CD4-positive, alpha-beta T cell treated with Interleukin-17A for 4 hours (primary cell): ENCODE measurements at regions not wholly inside any gene's neighbourhood (a gene's known extent, or its start where the extent isn't known, plus 50 kb on each side); places are given as distances from the start of the nearest gene placed in this dataset.
"Not testable (repeated sequence)": the region's sequence is repeated elsewhere in the genome, so short reads cannot be mapped to it uniquely, and the experiment has no call there.

Source experiments
- DNase-seq: peaks from one replicate; pipeline ENCODE4 v3.0.0-alpha.2; 2020; ENCODE audit warnings: mixed read lengths

- DNase-seq = no peak
Measured at GRCh38 chr4:25981749-25982148, 67.7 kb downstream of the SMIM20 start.

DNA sequence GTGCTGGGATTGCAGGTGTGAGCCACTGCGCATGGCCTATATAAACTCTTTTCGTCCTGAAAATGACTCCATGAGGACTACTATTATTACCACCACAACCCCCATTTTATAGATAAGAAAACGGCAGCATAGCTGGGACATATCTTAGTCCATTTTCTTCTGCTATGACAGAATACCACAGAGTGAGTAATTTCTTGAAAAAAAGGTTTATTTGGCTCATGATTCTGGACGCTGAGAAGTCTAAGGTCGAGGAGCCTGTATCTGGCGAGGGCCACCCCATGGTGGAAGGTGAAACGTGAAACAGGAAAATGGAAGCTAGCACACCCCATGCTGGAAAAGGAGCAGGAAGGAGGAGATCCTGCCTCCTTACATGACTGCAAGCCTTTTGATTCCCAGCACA is 68.9 kb downstream of the SMIM20 start:
- DNase-seq = no peak

DNA sequence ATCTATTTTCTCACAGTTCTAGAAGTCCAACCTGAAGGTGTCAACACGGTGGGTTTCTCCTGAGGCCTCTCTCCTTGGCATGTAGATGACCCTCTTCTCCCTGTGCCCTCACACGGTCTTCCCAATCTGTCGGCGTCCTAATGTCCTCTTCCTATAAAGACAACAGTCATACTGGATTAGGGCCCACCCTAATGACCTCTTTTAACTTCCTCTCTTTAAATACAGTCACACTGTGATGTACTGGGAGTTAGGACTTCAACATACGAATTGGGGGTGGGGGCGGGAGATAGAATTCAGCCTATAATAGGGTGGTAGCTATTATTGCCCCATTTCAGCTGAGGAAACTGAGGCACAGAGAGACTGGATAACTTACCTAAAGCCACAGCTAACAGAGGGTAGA is 70.2 kb downstream of the SMIM20 start:
- no peak for DNase-seq

DNA sequence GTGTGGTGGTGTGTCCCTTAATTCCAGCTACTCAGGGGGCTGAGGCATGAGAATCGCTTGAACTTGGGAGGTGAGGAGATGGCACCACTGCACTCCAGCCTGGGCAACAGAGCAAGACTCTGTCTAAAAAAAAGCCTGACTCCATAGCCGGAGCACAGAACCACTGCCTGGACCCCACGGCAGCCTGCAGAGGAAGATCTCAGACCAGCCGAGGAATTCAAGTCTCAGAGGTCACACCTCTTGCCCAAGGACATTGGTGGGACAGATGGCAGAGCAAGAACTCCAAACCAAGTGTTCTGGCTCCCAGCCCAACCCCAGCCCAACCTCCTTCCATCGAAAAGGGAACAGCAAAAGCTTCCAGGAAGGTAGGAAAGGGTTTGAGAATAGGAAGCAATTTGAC is 70.8 kb downstream of the SMIM20 start:
- no peak for DNase-seq

DNA sequence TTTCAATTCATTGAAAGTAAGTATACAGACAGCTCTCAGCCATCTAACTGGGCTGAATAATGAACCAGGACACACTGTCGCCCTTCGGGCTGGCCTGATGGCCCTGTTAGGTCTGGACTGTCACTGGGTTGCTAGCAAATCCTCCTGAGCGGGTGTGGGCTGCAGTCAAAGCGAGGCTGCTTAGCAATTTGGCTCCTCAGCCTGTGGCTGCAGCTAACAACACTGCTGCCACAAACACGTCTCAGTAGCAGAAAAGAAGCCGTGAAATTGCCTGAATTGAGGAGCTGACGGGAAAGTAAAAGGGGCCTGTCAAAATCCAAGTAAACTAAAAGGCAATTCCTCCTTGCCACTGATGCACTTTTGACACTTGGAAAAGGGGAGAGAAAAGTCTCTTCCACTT is 72.8 kb downstream of the SMIM20 start:
- no peak for DNase-seq

DNA sequence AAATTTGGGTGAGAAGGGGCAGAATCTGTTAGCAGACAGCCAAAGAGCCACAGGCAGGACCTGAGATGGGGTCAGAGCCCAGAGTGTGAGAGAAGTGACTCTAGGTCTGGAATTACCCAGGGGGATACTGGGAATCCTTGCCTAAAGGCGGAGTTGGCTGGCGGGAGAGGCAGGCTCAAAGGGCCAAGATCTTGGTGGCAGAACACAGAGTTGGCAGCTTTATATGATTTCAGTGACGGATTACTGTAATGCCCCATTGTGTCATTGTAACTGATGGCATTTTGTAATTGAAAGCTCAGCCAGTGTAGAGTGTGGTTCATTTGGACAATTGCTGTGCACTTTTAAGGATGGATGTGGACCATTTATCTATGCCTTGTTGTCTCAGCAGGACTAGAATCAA is 77.3 kb downstream of the SMIM20 start:
- DNase-seq = no peak

DNA sequence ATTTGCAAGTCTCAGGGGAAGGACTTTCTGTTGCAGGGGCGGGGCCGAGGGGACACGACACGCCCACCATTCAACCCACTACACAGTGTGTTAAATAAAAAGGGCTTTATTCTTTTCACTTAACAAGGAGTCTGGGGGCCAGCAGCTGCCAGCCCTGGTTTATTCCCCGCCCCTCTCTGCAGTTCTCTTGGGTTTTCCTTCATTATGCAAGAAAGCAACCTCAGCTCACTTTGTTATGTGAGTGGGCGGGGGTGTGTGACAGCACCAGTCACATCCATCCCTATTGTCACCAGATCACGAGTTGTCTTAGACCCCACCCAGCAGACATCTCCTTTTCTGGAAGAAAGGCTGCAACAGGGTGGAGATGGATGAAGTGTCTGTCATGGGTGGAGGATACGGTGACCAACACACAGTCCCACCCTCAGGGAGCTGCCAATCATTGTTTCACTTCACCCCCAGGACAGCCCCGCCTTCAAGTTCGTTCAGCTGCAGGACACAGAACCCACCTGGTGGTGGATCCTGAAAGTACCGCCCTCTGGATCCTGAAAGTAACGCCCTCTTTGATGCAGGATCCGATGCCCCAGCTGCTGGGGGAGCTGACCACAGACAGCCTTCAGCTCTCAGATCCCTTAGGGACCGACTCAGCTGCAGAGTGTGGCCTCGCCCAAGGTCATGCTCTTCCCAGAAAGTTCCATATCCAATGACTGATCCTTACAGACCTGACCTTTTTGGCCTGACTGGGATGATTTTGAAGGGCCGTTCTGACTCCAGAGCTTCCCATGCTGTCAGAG is 79.6 kb downstream of the SMIM20 start:
- DNase-seq = peak; percentile 8

GRCh38 chr4:25994577-25994976 is 80.6 kb downstream of the SMIM20 start:
- DNase-seq = not testable (repeated sequence)

GRCh38 chr4:26000274-26000950 is 86.4 kb downstream of the SMIM20 start:
- DNase-seq = no peak

DNA sequence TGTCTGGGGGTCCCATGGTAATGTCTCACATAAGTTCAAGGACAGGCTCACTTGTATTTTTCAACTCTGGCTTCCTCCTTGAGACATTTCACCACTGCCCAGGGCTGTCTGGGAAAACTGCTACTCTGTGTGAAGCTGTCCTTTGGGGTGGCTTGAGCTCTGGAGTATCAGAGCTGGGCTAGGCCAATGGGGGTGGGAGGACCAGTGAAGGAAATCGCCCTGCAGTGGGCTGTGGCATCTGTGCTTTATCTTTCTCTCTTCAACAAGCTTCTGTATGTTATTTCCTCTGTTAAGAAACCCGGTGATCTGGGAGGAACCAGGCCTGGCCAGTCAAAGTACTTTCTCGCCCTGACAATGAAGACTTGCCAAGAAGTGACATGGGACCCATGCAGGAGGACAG is 87.4 kb downstream of the SMIM20 start:
- no peak for DNase-seq

DNA sequence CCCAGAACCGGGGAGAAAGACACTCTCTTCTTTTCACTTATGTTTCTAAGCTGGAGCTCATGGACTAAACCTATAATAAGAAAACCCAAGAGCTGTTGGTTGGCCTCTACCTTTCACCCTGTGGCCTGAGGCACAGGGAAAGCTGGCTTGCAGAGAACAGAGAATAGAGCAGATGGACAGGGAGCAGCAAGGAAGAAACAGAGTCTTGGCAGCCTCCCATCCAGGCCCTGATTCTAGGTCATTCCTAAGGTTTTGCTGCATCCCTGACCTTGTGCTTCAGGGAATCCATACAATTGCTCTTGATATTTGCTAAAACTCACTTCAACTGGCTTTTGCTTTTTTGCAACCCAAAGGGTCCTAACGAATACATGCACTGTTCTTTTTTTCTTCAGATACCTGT is 87.8 kb downstream of the SMIM20 start:
- DNase-seq = no peak

DNA sequence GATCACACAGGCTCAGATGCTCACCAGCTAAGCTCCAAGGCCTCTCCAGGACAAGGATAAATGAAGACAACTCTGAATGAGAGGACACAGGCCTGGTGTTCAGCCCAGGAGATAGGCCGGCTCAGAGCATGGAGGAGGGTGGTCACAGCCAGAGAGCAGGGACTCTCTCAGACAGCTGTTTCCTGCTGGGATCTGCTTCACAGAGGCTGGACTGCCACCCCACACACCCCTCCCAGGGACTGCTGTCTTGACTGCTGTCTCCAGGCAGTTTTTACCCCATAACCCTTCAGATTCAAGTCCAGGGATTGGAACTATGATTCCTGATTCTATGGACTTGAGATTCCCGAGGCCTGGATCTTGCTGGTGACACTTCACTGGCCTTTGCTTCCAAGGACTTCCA is 89.0 kb downstream of the SMIM20 start:
- DNase-seq = no peak

- DNase-seq = no peak
Measured at GRCh38 chr4:26004290-26004689, 90.3 kb downstream of the SMIM20 start.

DNA sequence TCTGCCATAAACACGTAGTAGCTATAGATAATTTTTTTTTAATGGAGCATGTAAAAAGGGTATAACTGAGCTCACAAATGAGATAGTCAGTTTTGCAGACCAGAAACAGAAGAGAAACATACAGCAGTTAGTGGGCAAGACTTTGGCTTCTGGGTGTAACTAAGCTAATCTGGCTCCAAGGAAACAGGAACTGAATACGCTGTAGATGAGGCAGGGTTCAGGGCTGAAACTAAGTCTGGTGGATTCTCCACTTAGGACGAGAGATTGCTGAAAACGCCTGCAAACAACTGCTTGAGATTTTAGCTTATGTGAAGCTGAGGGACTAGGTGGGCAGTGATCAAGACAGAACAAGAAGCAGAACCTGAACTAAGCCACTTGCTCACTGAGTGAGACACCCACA is 91.7 kb downstream of the SMIM20 start:
- DNase-seq = no peak

- no peak for DNase-seq
Measured at GRCh38 chr4:26008737-26009136, 94.7 kb downstream of the SMIM20 start.

GRCh38 chr4:26009502-26009901 is 95.5 kb downstream of the SMIM20 start:
- DNase-seq = no peak

GRCh38 chr4:26010304-26010703 is 96.3 kb downstream of the SMIM20 start:
- DNase-seq = no peak

- no peak for DNase-seq
Measured at GRCh38 chr4:26013629-26014028, 99.6 kb downstream of the SMIM20 start.

DNA sequence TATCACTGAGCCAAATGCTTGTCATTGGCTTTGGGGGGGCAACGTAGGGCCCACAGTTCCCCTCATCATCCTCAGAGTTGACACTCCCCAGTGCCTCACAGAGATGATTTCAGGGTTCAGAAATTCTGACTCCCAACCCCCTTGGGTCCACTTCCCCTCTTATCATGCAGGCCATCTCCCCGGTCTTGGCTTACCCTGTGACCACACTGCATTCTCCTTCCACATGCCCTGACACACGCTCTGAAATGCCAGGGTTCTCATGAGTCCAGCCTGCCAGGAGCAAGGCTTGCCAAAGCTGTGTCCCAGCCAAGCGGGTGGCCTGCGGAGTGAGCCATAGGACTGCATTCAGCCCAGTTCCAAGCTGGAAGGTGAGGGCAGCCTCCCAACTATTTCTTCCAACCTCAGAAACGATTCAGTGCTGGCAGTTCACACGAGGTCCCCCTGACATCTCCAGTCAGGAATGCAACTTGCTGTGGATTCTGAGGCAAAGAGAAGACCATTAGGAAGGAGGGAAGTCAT is 101.2 kb downstream of the SMIM20 start:
- no peak for DNase-seq

GRCh38 chr4:26015906-26016305 is 101.9 kb downstream of the SMIM20 start:
- DNase-seq = no peak

DNA sequence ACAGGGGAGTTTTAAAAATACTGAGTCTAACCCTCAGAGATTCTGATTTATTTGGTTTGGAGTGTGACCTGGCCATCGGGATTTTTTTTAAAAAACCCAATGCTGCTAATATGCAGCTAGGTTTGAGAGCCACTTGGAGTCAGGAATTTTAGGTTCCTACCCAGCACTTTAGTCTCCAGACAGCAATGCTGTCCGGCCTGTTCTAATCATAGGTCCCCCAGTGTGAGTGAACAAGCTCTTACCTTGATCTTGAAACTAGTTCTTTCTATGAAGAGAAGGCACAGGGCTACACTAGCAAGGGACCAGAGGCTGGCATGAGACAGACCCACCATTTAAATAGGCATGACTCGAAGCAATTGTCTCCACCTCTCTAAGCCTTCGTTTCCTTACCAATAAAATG is 103.5 kb downstream of the SMIM20 start:
- DNase-seq = no peak

- DNase-seq = not testable (repeated sequence)
Measured at GRCh38 chr4:26017961-26018700, 104.1 kb downstream of the SMIM20 start.

DNA sequence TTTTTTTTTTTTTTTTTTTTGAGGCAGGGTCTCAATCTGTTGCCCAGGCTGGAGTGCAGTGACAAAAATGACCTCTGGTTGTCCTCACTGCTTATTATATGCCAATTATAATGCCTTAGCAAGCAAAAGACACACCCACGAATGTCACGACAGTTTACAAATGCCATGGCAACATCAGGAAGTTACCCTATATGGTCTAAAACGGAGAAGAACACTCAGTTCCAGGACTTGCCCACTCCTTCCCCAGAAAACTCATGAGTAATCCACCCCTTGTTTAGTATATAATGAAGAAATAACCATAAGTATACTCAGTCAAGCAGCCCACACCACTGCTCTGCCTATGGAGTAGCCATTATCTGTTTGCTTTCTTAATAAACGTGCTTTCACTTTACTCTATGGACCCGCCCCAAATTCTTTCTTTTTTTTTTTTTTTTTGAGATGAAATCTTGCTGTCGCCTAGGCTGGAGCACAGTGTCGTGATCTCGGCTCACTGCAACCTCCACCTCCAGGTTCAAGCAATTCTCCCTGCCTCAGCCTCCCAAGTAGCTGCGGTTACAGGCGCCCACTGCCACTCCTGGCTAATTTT is 106.2 kb downstream of the SMIM20 start:
- DNase-seq = no peak
